Lung (tissue), 11 donors: ENCODE measurements at regions not wholly inside any gene's neighbourhood (a gene's known extent, or its start where the extent isn't known, plus 50 kb on each side); places are given as distances from the start of the nearest gene placed in this dataset.

Experiments used
- ATAC-seq: fragments of 200-7000 bp; cut with Tn5 transposase; one replicate; pipeline ENCODE4 v1.9.1; 2020; ENCODE audit warnings: moderate number of reproducible peaks; ENCODE audit not compliant: insufficient read depth, low FRiP score
- DNase-seq, 3 donors: peaks; one replicate each; pipeline ENCODE4 v3.0.0-alpha.2; 2013 to 2017
- H3K27ac ChIP-seq, 2 donors: one replicate each; pipeline ENCODE4 v1.5.1; 2013; ENCODE audit warnings: mild to moderate bottlenecking in 2 of 2, moderate library complexity in 2 of 2, control low read depth in 1 of 2, inconsistent platforms in 1 of 2, low read depth in 1 of 2, low read length in 1 of 2
- H3K27me3 ChIP-seq, 3 donors: one replicate each; pipeline ENCODE4 v1.5.1; 2013; ENCODE audit warnings: low read length in 2 of 3; ENCODE audit not compliant: control insufficient read depth in 3 of 3, insufficient read depth in 3 of 3
- H3K36me3 ChIP-seq, 4 donors: one replicate each; pipeline ENCODE4 v1.5.1; 2013; ENCODE audit warnings: low read length in 4 of 4, mild to moderate bottlenecking in 1 of 4, moderate library complexity in 1 of 4; ENCODE audit not compliant: control insufficient read depth in 4 of 4, insufficient read depth in 4 of 4
- H3K4me1 ChIP-seq, 5 donors: one replicate each; pipeline ENCODE4 v1.5.1; 2013; ENCODE audit warnings: low read length in 5 of 5, mild to moderate bottlenecking in 2 of 5, moderate library complexity in 1 of 5; ENCODE audit not compliant: control insufficient read depth in 5 of 5, insufficient read depth in 5 of 5
- H3K4me3 ChIP-seq: one replicate; pipeline ENCODE4 v1.5.1; 2013; ENCODE audit warnings: mild to moderate bottlenecking, control low read depth, moderate library complexity
- H3K9ac ChIP-seq, 2 donors: one replicate each; pipeline ENCODE4 v1.5.1; 2013; ENCODE audit warnings: low read length in 2 of 2, control low read depth in 1 of 2; ENCODE audit not compliant: insufficient read depth in 1 of 2
- H3K9me3 ChIP-seq, 4 donors: one replicate each; pipeline ENCODE4 v1.5.1; 2013; ENCODE audit warnings: low read length in 3 of 4, mild to moderate bottlenecking in 1 of 4, moderate library complexity in 1 of 4; ENCODE audit not compliant: control insufficient read depth in 4 of 4, insufficient read depth in 3 of 4
- WGBS, 2 donors: extraction: QIAGEN DNeasy Blood & Tissue Kit; methylation state at CpG; one replicate each; pipeline ENCODE4 v1.1.7; 2013; 5-methylcytosine and 5-hydroxymethylcytosine counted together
- TF ChIP-seq, protein P1 (sequence below): IDR thresholded peaks from 2 replicates; pipeline ENCODE4 v1.5.1; 2012; ENCODE audit warnings: mild to moderate bottlenecking; ENCODE audit errors: control extremely low read depth, extremely low read depth
- donor health status: control.
- donor health status: control.
- donor health status: Bipolar disorder and iron deficiency.
- donor health status: healthy.
- donor health status: DM: yes; HTN: yes; CAD: no.

DNA sequence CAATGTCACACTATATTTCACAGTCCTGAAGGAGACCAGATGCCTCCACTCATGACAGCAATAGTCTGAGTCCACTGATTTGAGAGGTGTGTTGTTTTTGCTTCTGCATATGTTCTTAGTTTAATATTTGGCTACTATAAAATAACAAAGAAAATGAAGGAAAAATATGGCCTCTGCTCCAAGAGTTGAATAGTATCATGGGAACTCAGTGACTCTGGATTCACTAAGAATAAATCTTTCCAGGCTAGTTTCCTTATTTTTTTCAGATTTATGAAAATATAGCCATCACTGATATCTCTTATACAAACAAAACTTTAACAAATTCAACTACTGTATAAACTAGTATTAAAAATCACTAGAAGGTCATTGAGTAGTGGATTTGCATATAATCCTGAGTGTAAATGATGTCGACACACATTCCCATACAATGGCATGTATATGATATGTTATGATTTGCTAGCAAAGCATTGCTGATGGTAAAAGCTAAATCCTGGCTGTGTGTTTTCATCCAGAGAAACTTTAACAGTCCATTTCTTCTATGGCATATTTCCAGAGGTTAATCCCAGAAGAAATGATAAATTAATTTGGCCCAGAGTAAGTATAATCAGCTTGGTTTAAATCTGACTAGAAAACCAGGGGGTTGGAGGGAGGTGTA lies 66.0 kb upstream of the VIPR2 start:
- peaks cover 0 to 3% (median 0%) of the 10 kb centered on the region in 5 donors for H3K4me1 ChIP-seq
- ATAC-seq, result no peak
- H3K27ac ChIP-seq, result no peak overlapping the region
- TF ChIP-seq, protein P1, sequence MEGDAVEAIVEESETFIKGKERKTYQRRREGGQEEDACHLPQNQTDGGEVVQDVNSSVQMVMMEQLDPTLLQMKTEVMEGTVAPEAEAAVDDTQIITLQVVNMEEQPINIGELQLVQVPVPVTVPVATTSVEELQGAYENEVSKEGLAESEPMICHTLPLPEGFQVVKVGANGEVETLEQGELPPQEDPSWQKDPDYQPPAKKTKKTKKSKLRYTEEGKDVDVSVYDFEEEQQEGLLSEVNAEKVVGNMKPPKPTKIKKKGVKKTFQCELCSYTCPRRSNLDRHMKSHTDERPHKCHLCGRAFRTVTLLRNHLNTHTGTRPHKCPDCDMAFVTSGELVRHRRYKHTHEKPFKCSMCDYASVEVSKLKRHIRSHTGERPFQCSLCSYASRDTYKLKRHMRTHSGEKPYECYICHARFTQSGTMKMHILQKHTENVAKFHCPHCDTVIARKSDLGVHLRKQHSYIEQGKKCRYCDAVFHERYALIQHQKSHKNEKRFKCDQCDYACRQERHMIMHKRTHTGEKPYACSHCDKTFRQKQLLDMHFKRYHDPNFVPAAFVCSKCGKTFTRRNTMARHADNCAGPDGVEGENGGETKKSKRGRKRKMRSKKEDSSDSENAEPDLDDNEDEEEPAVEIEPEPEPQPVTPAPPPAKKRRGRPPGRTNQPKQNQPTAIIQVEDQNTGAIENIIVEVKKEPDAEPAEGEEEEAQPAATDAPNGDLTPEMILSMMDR, result no peak
- H3K27me3 ChIP-seq, result peaks cover 0 to 5% (median 4%) of the 10 kb centered on the region in 3 donors
- WGBS, 2 donors, result 82 to 88% methylated on average over 1 of the region's 1 CpG
- H3K36me3 ChIP-seq, result no peaks in the 10 kb centered on the region
- H3K9me3 ChIP-seq, result peaks cover 0 to 6% (median 0%) of the 10 kb centered on the region in 4 donors
- DNase-seq, result peak in 2 of 3 donors; percentile 73 to 85
- H3K4me3 ChIP-seq, result no peak overlapping the region
- H3K9ac ChIP-seq, result no peak overlapping the region

DNA sequence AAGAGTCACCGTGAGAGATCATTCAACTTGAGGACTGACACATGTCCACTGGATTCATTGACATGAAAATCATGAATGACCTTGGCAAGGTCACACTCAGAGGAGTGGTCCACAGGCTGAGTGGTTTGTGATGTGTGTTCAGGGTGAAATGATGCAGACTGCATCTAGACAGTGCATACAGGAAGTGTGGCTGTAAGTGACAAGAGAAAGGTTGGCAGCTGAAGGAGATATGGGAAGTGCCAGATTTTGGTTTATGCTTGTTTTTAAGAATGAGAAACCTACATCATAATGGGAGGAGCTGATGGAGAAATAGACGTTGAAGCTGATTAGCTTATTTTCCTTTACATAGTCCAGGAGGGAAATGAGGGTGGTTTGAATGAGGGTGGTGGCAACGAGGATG lies 64.8 kb upstream of the VIPR2 start:
- no peak overlapping the region for H3K4me3 ChIP-seq
- H3K36me3 ChIP-seq, result no peaks in the 10 kb centered on the region
- no peak overlapping the region for H3K27ac ChIP-seq
- TF ChIP-seq, protein P1, result no peak
- H3K4me1 ChIP-seq, result peaks cover 0 to 3% (median 0%) of the 10 kb centered on the region in 5 donors
- 39 to 45% methylated on average over 3 of the region's 3 CpGs for WGBS, 2 donors
- no peak for ATAC-seq
- peak in 1 of 3 donors; percentile 8 for DNase-seq
- H3K9ac ChIP-seq, result no peak overlapping the region
- H3K27me3 ChIP-seq, result peaks cover 0 to 5% (median 4%) of the 10 kb centered on the region in 3 donors
- H3K9me3 ChIP-seq, result peaks cover 0 to 6% (median 0%) of the 10 kb centered on the region in 4 donors

DNA sequence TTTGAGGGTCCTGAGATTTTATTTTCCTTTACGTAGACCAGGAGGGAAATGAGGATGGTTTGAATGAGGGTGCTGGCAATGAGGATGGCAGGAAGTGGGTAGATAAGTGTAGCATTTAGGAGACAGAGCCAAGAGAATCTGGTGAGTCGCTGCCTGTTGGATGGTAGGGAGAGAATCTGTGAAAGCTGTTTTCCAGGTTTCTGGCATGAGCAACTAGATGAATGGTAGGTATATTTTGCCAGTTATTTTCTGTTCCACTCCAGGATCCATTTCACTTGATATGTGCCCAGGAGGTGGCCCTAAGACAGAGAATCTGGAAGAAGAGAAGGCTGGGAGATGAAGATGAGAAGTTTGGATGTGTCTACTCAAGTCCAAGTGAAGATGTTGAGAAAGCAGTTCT lies 63.3 kb upstream of the VIPR2 start:
- Histone ChIP-seq H3K27ac (no peak overlapping the region), H3K36me3 (no peaks in the 10 kb centered on the region), H3K27me3 (peaks cover 0 to 5% (median 4%) of the 10 kb centered on the region in 3 donors), H3K9ac (no peak overlapping the region), H3K9me3 (peaks cover 0 to 6% (median 0%) of the 10 kb centered on the region in 4 donors), H3K4me1 (peaks cover 0 to 3% (median 0%) of the 10 kb centered on the region in 5 donors), H3K4me3 (no peak overlapping the region)
- WGBS, 2 donors, result 82 to 83% methylated on average over 2 of the region's 2 CpGs
- ATAC-seq (no peak), DNase-seq (no peak)
- TF ChIP-seq, protein P1, result no peak
